ENCODE measurements at regions not wholly inside any gene's neighbourhood (a gene's known extent, or its start where the extent isn't known, plus 50 kb on each side); places are given as distances from the start of the nearest gene placed in this dataset.

DNA sequence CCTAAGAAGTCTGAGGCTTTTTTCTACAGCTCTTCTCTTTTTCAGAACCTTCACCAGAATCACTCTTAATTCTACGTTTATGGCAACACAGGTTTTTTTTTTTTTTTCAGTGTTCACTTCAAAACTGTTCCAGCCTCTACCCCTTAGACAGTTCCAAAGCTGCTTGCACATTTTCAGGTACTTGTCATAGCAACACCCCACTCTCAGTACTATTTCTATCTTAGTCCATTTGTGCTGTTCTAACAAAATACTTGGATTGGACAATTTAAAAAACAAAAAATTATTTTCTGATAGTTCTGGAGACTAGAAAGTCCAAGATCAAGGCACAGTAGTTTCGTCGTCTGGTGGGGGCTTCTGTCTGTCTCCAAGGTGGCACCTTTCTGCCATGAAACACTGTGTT is 340.9 kb upstream of the RPS23 start:
- H3K36me3 ChIP-seq (ENCODE audit: insufficient read depth, low read length, poor library complexity, severe bottlenecking) = no peaks in the 10 kb centered on the region
- POLR2A ChIA-PET (ENCODE audit: low non-redundant PET) = no interaction called here
- no peaks in the 10 kb centered on the region for H3K4me1 ChIP-seq (ENCODE audit: insufficient read depth, low read length, poor library complexity, severe bottlenecking)
- H3K27me3 ChIP-seq (replicated peaks; ENCODE audit: insufficient read depth, low read depth, low read length, poor library complexity) = no peaks in the 10 kb centered on the region
- TF ChIP-seq EZH2 (IDR thresholded peaks at IDR 0.05; ENCODE audit: borderline replicate concordance, low read depth, low read length, poor library complexity, severe bottlenecking) = no peak
- TF ChIP-seq, protein P1, sequence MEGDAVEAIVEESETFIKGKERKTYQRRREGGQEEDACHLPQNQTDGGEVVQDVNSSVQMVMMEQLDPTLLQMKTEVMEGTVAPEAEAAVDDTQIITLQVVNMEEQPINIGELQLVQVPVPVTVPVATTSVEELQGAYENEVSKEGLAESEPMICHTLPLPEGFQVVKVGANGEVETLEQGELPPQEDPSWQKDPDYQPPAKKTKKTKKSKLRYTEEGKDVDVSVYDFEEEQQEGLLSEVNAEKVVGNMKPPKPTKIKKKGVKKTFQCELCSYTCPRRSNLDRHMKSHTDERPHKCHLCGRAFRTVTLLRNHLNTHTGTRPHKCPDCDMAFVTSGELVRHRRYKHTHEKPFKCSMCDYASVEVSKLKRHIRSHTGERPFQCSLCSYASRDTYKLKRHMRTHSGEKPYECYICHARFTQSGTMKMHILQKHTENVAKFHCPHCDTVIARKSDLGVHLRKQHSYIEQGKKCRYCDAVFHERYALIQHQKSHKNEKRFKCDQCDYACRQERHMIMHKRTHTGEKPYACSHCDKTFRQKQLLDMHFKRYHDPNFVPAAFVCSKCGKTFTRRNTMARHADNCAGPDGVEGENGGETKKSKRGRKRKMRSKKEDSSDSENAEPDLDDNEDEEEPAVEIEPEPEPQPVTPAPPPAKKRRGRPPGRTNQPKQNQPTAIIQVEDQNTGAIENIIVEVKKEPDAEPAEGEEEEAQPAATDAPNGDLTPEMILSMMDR (conservative IDR thresholded peaks at IDR 0.05; ENCODE audit: low read depth, low read length) = no peak
- no peak overlapping the region for H3K4me3 ChIP-seq (ENCODE audit: low read depth, low read length, poor library complexity, severe bottlenecking)
- CTCF ChIA-PET = no interaction called here
- H3K27ac ChIP-seq (ENCODE audit: low read depth, low read length, poor library complexity, severe bottlenecking) = no peak overlapping the region
- intact Hi-C loops (cut with micrococcal nuclease; ENCODE audit: unreplicated experiment) = no loop called here
- no peaks in the 10 kb centered on the region for H3K9me3 ChIP-seq (ENCODE audit: low read depth, low read length, poor library complexity, severe bottlenecking)
- no peak for DNase-seq (ENCODE audit: low spot score)
- BruUV-seq (replicated peaks) = no TSS peak

DNA sequence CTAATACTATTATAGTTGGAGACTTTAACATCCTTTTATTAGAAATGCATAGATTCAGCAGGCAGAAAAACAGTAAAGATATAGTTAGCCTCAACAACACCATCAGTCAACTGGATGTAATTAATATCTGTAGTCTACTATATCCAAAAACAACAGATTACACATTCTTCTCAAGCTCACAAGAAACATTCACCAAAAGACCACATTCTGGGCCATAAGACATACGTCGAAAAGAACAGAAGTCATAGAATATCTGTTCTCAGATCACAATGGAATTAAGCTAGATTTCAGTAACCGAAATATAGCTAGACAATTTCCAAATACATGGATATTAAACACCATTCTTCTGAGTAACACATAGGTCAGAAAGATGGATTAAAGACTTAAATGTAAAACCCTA is 336.6 kb upstream of the RPS23 start:
- BruUV-seq (replicated peaks) = no TSS peak
- H3K9me3 ChIP-seq (ENCODE audit: low read depth, low read length, poor library complexity, severe bottlenecking) = no peaks in the 10 kb centered on the region
- H3K4me3 ChIP-seq (ENCODE audit: low read depth, low read length, poor library complexity, severe bottlenecking) = no peak overlapping the region
- no peaks in the 10 kb centered on the region for H3K4me1 ChIP-seq (ENCODE audit: insufficient read depth, low read length, poor library complexity, severe bottlenecking)
- POLR2A ChIA-PET (ENCODE audit: low non-redundant PET) = no interaction called here
- no peak for DNase-seq (ENCODE audit: low spot score)
- CTCF ChIA-PET = no interaction called here
- H3K36me3 ChIP-seq (ENCODE audit: insufficient read depth, low read length, poor library complexity, severe bottlenecking) = no peaks in the 10 kb centered on the region
- no peak overlapping the region for H3K27ac ChIP-seq (ENCODE audit: low read depth, low read length, poor library complexity, severe bottlenecking)
- intact Hi-C loops (cut with micrococcal nuclease; ENCODE audit: unreplicated experiment) = no loop called here
- TF ChIP-seq, protein P1 (conservative IDR thresholded peaks at IDR 0.05; ENCODE audit: low read depth, low read length) = no peak
- no peak for TF ChIP-seq EZH2 (IDR thresholded peaks at IDR 0.05; ENCODE audit: borderline replicate concordance, low read depth, low read length, poor library complexity, severe bottlenecking)
- H3K27me3 ChIP-seq (replicated peaks; ENCODE audit: insufficient read depth, low read depth, low read length, poor library complexity) = no peaks in the 10 kb centered on the region

DNA sequence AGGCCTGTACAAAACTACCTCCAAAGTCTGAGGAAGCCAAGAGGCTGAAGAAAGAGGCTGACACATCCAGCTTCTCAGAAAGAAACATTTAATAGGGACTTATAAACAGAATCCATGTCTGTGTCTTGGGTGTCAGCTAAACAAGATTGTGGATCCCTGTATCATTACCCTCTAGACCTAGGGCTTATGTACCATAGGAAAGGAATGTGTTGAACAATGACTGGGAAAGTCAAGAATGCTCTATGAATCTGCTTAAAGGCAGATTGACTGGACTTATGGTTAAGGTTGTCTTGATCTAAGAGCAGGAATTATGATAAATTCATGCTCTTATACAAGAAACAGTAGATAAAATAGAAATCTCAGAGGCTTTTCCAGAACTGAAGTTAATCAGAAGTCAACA is 335.7 kb upstream of the RPS23 start:
- intact Hi-C loops (cut with micrococcal nuclease; ENCODE audit: unreplicated experiment) = no loop called here
- no peak overlapping the region for H3K4me3 ChIP-seq (ENCODE audit: low read depth, low read length, poor library complexity, severe bottlenecking)
- no peaks in the 10 kb centered on the region for H3K36me3 ChIP-seq (ENCODE audit: insufficient read depth, low read length, poor library complexity, severe bottlenecking)
- H3K27me3 ChIP-seq (replicated peaks; ENCODE audit: insufficient read depth, low read depth, low read length, poor library complexity) = no peaks in the 10 kb centered on the region
- no TSS peak for BruUV-seq (replicated peaks)
- no peak overlapping the region for H3K27ac ChIP-seq (ENCODE audit: low read depth, low read length, poor library complexity, severe bottlenecking)
- TF ChIP-seq, protein P1 (conservative IDR thresholded peaks at IDR 0.05; ENCODE audit: low read depth, low read length) = no peak
- no peak for TF ChIP-seq EZH2 (IDR thresholded peaks at IDR 0.05; ENCODE audit: borderline replicate concordance, low read depth, low read length, poor library complexity, severe bottlenecking)
- H3K4me1 ChIP-seq (ENCODE audit: insufficient read depth, low read length, poor library complexity, severe bottlenecking) = no peaks in the 10 kb centered on the region
- ChIA-PET CTCF (no interaction called here), POLR2A (ENCODE audit: low non-redundant PET) (no interaction called here)
- no peak for DNase-seq (ENCODE audit: low spot score)
- no peaks in the 10 kb centered on the region for H3K9me3 ChIP-seq (ENCODE audit: low read depth, low read length, poor library complexity, severe bottlenecking)

All from A673 (cell line).